MCF 10A (cell line): ENCODE measurements at regions not wholly inside any gene's neighbourhood (a gene's known extent, or its start where the extent isn't known, plus 50 kb on each side); places are given as distances from the start of the nearest gene placed in this dataset.

ENCODE experiments used
- BruUV-seq: library from RNA; stranded (reverse); fragments of 400-500 nt; replicated peaks from 2 replicates; lab custom pipeline; 2021; lab: Mats Ljungman, UMichigan
- CTCF ChIA-PET: fragments of 300-600 bp; sonication (Branson Sonifier 250); formaldehyde crosslinking; extraction: SDS; loops from one replicate; lab custom pipeline; 2021; ENCODE audit warnings: antibody characterized with exemption, inconsistent platforms; lab: Yijun Ruan, JAX
- POLR2A ChIA-PET: fragments of 300-600, 350-650 bp; sonication (Branson Sonifier 250); formaldehyde crosslinking; extraction: SDS; loops from one replicate; lab custom pipeline; 2020; ENCODE audit warnings: antibody characterized with exemption, inconsistent platforms; lab: Yijun Ruan, JAX
- DNase-seq: peaks from one replicate; pipeline ENCODE4 v3.0.0-alpha.2; 2018; ENCODE audit not compliant: unreplicated experiment
- H3K27ac Mint-ChIP-seq: one replicate; pipeline ENCODE4 v1.8.0; 2022; ENCODE audit warnings: mild to moderate bottlenecking, low read depth, mixed read lengths; ENCODE audit not compliant: unreplicated experiment
- H3K27me3 Mint-ChIP-seq: one replicate; pipeline ENCODE4 v1.8.0; 2022; ENCODE audit warnings: mixed read lengths; ENCODE audit not compliant: insufficient read depth, unreplicated experiment
- H3K36me3 Mint-ChIP-seq: one replicate; pipeline ENCODE4 v1.8.0; 2022; ENCODE audit warnings: mild to moderate bottlenecking, moderate library complexity, mixed read lengths; ENCODE audit not compliant: insufficient read depth, unreplicated experiment
- H3K4me1 Mint-ChIP-seq: one replicate; pipeline ENCODE4 v1.8.0; 2022; ENCODE audit warnings: mixed read lengths; ENCODE audit not compliant: insufficient read depth, unreplicated experiment
- H3K4me3 Mint-ChIP-seq: one replicate; pipeline ENCODE4 v1.8.0; 2022; ENCODE audit warnings: mild to moderate bottlenecking, moderate library complexity, mixed read lengths; ENCODE audit not compliant: unreplicated experiment
- H3K9me3 Mint-ChIP-seq: one replicate; pipeline ENCODE4 v1.8.0; 2022; ENCODE audit warnings: mixed read lengths; ENCODE audit not compliant: unreplicated experiment
- CTCF ChIP-seq: fragments of 200-600 bp; IDR thresholded peaks from one replicate; pipeline ENCODE4 v1.8.0; 2022; ENCODE audit warnings: antibody characterized with exemption, mild to moderate bottlenecking; ENCODE audit not compliant: unreplicated experiment
- intact Hi-C: fragments of 100-400 bp; cut with micrococcal nuclease; formaldehyde crosslinking; loops from 2 replicates; pipeline ENCODE4 v1.14.1; 2022

- TF ChIP-seq CTCF, result no peak
- no peak overlapping the region for H3K4me3 Mint-ChIP-seq
- H3K4me1 Mint-ChIP-seq, result peaks cover 26% of the 10 kb centered on the region
- H3K36me3 Mint-ChIP-seq, result no peaks in the 10 kb centered on the region
- no TSS peak for BruUV-seq
- no peaks in the 10 kb centered on the region for H3K27me3 Mint-ChIP-seq
- peaks cover 10% of the 10 kb centered on the region for H3K9me3 Mint-ChIP-seq
- peak; percentile 45 for DNase-seq
- intact Hi-C loops, result no loop called here
- ChIA-PET CTCF (interaction anchor here (1.0 to 1.6 kb wide), 2 partner anchors 16 to 61 kb away, joined by 3 to 4 read pairs; no protein-coding TSS in a partner anchor), POLR2A (interaction anchor here (0.7 kb wide), 1 partner anchor 142 kb away, joined by 3 read pairs; no protein-coding TSS in a partner anchor)
- peak overlapping the region; percentile 81 for H3K27ac Mint-ChIP-seq
Measured at GRCh38 chr6:85186546-85187175, 263.2 kb upstream of the NT5E start.

DNA sequence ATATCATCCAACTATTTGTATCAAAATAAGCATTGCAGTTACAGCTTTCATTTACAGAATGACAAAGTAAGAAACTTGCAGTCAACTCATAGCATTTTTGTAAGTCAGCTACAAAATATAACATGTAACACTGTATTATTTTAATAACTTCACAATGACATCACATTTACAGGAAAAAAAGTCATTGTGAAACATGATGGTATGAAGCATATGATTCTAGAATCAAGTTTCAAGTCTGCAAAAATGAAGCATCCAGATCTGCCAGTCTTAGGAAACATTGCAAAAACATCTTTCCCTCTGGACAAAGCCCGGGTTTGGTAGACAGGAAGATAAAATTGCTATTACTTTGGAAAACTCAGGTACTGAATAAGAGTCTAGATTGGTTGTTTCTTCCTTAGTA lies 263.9 kb upstream of the NT5E start:
- intact Hi-C loops, result no loop called here
- Mint-ChIP-seq H3K27ac (peak overlapping the region; percentile 81), H3K9me3 (peaks cover 10% of the 10 kb centered on the region), H3K27me3 (no peaks in the 10 kb centered on the region), H3K36me3 (no peaks in the 10 kb centered on the region), H3K4me1 (peaks cover 23% of the 10 kb centered on the region), H3K4me3 (no peak overlapping the region)
- BruUV-seq, result no TSS peak
- CTCF ChIA-PET, result no interaction called here
- no peak for TF ChIP-seq CTCF
- POLR2A ChIA-PET, result no interaction called here
- peak; percentile 52 for DNase-seq

DNA sequence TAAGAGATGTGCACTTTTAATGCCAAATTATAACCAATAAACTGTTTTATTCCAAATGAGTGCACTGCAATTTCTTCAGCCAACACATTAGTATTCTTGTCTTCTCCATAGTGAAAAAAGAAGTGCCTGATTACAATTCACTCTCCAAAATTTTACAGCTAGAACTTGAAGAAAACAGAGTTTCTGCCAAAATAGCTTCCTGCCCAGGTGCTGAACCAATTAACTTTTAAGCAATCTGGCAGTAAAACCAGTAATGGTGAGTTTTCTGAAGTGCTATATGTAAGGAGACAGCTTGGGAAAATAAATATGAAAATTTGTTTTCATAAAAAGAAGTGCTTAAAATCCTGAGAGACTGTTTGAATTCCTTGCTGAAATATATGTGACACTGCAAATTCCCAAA lies 266.0 kb upstream of the NT5E start:
- BruUV-seq, result no TSS peak
- no peak overlapping the region for H3K27ac Mint-ChIP-seq
- no peak for TF ChIP-seq CTCF
- H3K36me3 Mint-ChIP-seq, result no peaks in the 10 kb centered on the region
- peaks cover 23% of the 10 kb centered on the region for H3K4me1 Mint-ChIP-seq
- H3K9me3 Mint-ChIP-seq, result no peaks in the 10 kb centered on the region
- intact Hi-C loops, result no loop called here
- no peak overlapping the region for H3K4me3 Mint-ChIP-seq
- no peaks in the 10 kb centered on the region for H3K27me3 Mint-ChIP-seq
- no peak for DNase-seq
- ChIA-PET POLR2A (no interaction called here), CTCF (no interaction called here)

GRCh38 chr6:85172705-85173104 lies 277.2 kb upstream of the NT5E start:
- no TSS peak for BruUV-seq
- no peak for TF ChIP-seq CTCF
- Mint-ChIP-seq H3K27ac (no peak overlapping the region), H3K36me3 (no peaks in the 10 kb centered on the region), H3K4me3 (no peak overlapping the region), H3K4me1 (no peaks in the 10 kb centered on the region), H3K9me3 (peaks cover 29% of the 10 kb centered on the region), H3K27me3 (no peaks in the 10 kb centered on the region)
- CTCF ChIA-PET, result no interaction called here
- POLR2A ChIA-PET, result no interaction called here
- intact Hi-C loops, result no loop called here
- DNase-seq, result no peak
